NCI-H1048 (cell line): ENCODE measurements at regions not wholly inside any gene's neighbourhood (a gene's known extent, or its start where the extent isn't known, plus 50 kb on each side); places are given as distances from the start of the nearest gene placed in this dataset.
"Not testable (repeated sequence)": the region's sequence is repeated elsewhere in the genome, so short reads cannot be mapped to it uniquely, and the experiment has no call there.

Source experiments
- DNase-seq: peaks from one replicate; lab custom pipeline; 2025; lab: John Stamatoyannopoulos, UW

DNA sequence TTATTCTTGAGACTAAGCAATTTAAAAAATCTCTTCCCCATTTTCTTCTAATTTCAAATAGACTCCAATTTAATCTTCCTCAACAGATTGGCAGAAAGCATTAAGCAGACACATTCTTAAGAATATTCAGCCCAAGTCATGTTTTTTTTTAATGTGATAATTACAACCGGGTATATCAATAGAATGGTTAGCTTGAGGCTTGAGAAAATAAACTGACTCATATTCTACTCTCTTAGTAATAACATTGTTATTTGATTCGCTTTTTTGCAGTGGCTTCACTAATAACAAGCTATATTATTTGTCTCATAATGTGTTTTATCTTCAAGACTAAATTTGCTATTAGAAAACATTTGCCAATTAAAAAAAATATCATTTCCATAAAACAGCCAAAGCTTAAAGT lies 488.6 kb upstream of the RGS18 start:
- no peak for DNase-seq

GRCh38 chr1:191671236-191671635 lies 487.0 kb upstream of the RGS18 start:
- DNase-seq: no peak

GRCh38 chr1:191674626-191675179 lies 483.6 kb upstream of the RGS18 start:
- DNase-seq: no peak

DNA sequence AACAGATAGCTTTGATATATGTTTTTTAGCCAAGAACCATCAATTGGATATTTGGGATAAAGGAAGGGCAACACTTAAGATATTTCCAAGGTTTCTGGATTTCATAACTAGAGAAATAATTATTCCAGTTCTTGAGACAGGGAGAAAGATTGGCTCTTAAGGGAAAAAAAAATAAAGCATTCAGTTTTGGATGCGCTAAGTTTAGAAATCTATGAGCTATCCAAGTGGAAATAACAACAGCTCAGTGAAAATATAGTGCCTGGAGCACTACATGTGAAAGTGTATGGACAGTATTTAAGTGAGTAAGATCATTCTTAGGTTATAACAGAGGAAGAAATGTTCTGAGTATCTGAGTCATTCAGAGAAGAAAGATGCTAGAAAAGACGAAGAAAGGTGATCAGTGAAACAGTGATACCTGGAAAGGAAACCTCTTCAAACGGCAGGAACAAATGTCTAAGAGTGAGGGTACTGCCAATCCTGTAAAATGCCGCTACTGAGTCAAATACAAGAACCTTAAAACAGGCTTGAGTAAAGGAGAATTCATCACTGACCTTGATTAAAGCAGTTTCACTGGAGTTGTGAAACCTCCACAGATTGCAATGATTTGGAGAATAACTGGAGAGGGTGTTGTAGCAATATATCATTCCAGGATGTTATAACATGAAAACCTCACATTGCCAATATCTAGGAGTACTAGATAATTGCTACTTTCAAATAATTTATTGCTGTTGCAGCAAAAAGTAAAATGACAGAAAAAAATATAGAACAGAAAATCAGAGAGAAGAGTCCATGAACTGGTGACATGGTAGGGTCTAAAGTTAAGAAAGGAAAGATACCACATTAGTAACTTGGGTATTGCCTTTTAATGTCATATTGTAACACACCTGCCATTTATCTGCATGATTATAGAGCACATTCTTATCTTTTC lies 482.1 kb upstream of the RGS18 start:
- DNase-seq: no peak

- no peak for DNase-seq
Measured at GRCh38 chr1:191685669-191686068, 472.6 kb upstream of the RGS18 start.

GRCh38 chr1:191687721-191688120 lies 470.5 kb upstream of the RGS18 start:
- no peak for DNase-seq

GRCh38 chr1:191690931-191691330 lies 467.3 kb upstream of the RGS18 start:
- no peak for DNase-seq

GRCh38 chr1:191693797-191694196 lies 464.5 kb upstream of the RGS18 start:
- no peak for DNase-seq

- DNase-seq: no peak
Measured at GRCh38 chr1:191695865-191696264, 462.4 kb upstream of the RGS18 start.

DNA sequence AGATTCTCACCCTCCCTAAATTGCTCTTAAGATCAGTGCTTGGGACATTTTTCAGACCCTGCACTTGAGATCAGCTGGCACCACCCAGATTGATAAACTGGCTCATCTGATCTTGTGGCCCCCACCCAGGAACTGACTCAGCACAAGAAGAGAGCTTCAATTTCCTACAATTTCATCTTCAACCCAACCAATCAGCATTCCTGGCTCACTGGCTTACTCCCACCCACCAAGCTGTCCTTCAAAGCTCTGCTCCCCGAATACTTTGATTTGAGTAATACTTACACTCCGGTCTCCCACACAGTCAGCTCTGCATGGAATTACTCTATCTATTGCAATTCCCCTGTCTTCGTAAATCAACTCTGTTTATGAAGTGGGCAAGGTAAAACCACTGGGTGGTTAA lies 461.9 kb upstream of the RGS18 start:
- no peak for DNase-seq

DNA sequence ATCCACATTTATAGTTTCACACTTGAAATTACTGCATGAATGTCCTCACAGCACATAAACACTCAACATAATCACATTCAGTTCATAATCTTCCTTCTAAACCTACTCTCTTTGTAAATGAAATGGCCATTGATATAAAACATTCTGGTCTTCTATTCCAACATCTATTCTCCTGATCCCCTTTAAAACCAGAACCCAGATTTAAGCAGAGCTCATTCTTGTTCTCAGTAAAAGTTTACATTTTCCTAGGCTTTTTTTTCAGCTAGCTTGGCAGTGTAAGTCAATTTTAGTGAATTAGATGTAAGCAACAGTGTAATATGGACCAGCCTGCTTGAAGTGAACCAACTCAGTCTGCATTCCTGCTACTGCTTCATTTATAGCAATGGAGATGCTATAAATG lies 460.7 kb upstream of the RGS18 start:
- no peak for DNase-seq

DNA sequence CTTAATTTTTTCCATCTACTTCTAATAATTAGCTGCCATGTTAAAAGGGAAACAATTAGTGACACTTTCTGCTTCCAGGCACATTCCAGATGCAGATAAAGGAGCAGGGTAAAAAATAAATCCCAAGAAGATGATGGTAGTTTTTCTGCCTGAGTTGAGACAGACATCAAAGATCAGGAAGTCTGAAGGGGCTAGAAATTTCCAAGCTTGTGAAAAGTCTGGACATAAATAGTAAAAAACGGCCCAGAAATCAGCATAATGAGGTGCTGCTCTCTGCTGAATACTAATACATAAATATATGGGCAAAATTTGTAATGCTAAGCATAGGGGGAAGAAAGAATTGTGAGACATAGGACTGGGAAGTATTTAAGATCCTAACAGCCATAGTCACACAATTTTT lies 460.0 kb upstream of the RGS18 start:
- no peak for DNase-seq

- DNase-seq: no peak
Measured at GRCh38 chr1:191699343-191699742, 458.9 kb upstream of the RGS18 start.

DNA sequence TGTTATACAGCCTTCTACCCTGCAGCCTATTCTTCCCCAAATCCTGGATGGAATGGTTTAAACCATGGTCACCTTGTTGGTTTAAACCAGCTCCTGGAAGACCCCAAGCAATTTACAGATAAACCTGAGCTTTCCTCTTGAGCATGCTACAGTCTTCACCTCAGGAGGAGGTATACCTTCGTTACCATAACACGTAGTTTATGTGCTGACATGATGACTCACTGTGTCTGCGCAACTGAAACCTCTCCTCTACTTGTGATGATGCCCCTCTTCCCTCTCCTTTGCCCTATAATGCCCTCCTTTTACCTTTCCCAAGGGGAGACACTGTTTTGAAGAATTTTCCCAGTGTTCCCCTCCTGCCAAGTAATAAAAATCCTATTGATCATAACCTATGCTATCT lies 457.3 kb upstream of the RGS18 start:
- DNase-seq: no peak

- no peak for DNase-seq
Measured at GRCh38 chr1:191702124-191702523, 456.1 kb upstream of the RGS18 start.

DNA sequence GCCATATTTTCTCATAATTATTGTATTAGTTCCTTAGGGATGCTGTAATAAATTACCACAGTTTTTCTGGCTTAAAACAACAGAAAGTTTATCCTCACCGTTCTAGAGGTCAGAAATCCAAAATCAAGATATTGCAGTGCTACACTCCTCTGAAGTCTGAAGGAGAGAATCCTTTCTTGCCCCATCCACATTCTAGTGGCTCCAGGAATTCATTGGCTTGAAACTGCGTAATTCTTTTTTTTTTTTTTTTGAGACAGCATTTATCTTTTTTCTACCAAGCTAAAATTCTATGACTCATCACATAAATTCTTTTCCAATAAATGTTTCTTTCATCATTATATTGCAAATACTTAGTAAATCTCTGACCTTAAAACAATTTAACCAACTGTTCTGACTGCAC lies 451.0 kb upstream of the RGS18 start:
- no peak for DNase-seq

DNA sequence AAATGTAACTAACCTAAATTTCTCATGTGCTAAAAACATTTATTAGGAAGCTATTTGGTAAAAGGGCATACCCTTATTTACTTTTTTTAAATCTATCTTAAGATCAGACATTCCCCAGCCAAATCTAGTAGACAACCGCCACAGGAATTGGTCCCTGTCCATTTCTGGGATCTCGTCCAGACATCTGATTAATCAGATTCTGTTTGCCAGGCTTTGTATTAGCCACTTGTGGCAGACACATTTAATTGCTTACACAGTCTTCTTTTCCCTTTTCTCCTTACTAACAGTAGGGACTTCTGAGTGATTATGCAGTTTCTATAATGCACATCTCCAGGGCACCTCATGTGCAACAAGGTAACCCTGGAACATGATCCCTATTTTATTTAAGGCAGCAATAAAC lies 449.0 kb upstream of the RGS18 start:
- DNase-seq: no peak

DNA sequence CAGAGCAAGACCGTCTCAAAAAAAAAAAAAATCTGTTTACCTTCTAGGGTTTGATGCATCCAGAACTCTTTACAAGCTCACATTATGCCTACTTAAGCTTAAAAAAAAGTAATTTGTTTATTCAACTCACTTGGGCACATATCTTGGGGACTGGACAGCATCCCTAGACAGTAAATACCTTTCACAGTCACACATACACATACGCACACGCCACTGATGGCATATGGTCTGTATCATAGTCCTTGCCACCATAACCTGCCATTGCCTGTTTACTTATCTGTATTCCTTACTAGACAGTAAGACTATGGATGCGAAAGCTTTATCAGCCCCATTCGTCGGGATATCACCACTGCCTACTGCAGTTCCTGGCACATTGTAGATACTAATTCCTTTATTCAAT lies 446.3 kb upstream of the RGS18 start:
- no peak for DNase-seq

DNA sequence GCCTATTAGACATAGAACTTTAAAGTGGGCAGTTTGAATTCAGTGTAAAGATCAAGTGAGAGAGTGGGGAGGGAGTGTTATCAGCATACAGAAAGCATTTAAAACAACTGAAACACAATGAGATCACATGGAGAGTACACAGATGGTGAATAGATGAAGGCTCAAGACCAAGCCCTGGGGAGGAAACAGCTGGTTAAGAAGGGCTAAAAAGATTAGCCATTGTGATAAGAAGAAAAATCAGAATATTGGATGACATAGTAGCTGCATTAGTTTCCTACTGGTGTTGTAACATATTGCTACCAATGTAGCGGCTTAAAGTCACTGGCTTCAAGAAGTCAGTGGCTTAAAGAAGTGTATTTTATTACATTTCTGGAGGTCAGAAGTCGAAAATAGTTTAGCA lies 443.4 kb upstream of the RGS18 start:
- DNase-seq: no peak

DNA sequence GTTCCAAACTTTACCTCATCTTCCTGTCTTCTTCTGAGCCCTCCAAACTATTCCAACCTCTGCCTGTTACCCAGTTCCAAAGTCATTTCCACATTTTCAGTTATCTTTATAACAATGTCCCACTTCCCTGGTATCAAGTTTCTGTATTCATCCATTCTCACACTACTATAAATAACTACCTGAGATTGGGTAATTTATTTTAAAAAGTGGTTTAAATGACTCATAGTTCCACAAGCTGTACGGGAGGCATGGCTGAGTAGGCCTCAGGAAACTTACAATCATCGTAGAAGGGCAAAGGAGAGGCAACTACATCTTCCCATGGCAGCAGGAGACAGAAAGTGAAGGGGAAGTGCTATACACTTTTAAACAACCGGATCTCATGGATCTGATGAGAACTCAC lies 428.5 kb upstream of the RGS18 start:
- no peak for DNase-seq

- DNase-seq: not testable (repeated sequence)
Measured at GRCh38 chr1:191731608-191732302, 426.5 kb upstream of the RGS18 start.

- DNase-seq: no peak
Measured at GRCh38 chr1:191734321-191734720, 423.9 kb upstream of the RGS18 start.

DNA sequence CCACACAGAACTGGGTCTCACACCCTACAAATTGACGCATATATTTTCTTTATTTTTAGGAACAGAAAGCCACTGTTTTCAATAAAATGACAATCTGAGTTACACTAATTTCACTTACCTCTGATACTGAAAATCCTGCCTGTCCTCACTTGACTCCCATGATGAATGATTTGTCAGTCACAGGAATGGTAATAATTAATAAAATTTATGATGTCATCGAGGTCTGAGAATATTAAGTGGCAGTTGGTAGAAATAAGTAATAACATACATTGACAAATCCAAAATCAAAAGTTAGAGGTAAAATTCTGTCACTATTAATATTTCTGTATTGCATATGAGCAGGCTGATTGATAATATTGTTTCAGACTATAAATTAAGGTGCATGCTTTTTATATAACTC lies 418.7 kb upstream of the RGS18 start:
- DNase-seq: no peak
